HG03442 (cell line): ENCODE measurements at regions not wholly inside any gene's neighbourhood (a gene's known extent, or its start where the extent isn't known, plus 50 kb on each side); places are given as distances from the start of the nearest gene placed in this dataset.
"Not testable (repeated sequence)": the region's sequence is repeated elsewhere in the genome, so short reads cannot be mapped to it uniquely, and the experiment has no call there.

Source experiments
- ATAC-seq: cut with Tn5 transposase; IDR thresholded peaks from one replicate; pipeline ENCODE4 v1.9.1; 2021; ENCODE audit warnings: mild to moderate bottlenecking, moderate library complexity; ENCODE audit not compliant: unreplicated experiment

- no peak for ATAC-seq
Observed at GRCh38 chr5:101103874-101104273, 200.8 kb upstream of the ST8SIA4 start.

- no peak for ATAC-seq
Observed at GRCh38 chr5:101102506-101102905, 199.4 kb upstream of the ST8SIA4 start.

GRCh38 chr5:101091902-101092301, 188.8 kb upstream of the ST8SIA4 start:
- no peak for ATAC-seq

- ATAC-seq: no peak
Observed at GRCh38 chr5:101084353-101084752, 181.3 kb upstream of the ST8SIA4 start.

GRCh38 chr5:101080462-101081240, 177.6 kb upstream of the ST8SIA4 start:
- no peak for ATAC-seq

- ATAC-seq: no peak
Observed at GRCh38 chr5:101068298-101068697, 165.2 kb upstream of the ST8SIA4 start.

GRCh38 chr5:101067429-101067828, 164.3 kb upstream of the ST8SIA4 start:
- no peak for ATAC-seq

GRCh38 chr5:101062902-101063301, 159.8 kb upstream of the ST8SIA4 start:
- ATAC-seq: no peak

GRCh38 chr5:101047181-101047580, 144.1 kb upstream of the ST8SIA4 start:
- peak; percentile 66 for ATAC-seq

- no peak for ATAC-seq
Observed at GRCh38 chr5:101045689-101046088, 142.6 kb upstream of the ST8SIA4 start.

- ATAC-seq: not testable (repeated sequence)
Observed at GRCh38 chr5:101040002-101040401, 136.9 kb upstream of the ST8SIA4 start.

GRCh38 chr5:101036778-101037177, 133.7 kb upstream of the ST8SIA4 start:
- no peak for ATAC-seq

GRCh38 chr5:101035425-101035824, 132.3 kb upstream of the ST8SIA4 start:
- ATAC-seq: no peak

GRCh38 chr5:101024299-101024698, 121.2 kb upstream of the ST8SIA4 start:
- ATAC-seq: peak; percentile 76

- no peak for ATAC-seq
Observed at GRCh38 chr5:101018299-101018698, 115.2 kb upstream of the ST8SIA4 start.

GRCh38 chr5:101012880-101013279, 109.8 kb upstream of the ST8SIA4 start:
- ATAC-seq: no peak

- peak; percentile 90 for ATAC-seq
Observed at GRCh38 chr5:101009758-101010519, 106.9 kb upstream of the ST8SIA4 start.

GRCh38 chr5:100992354-100992753, 89.3 kb upstream of the ST8SIA4 start:
- no peak for ATAC-seq

GRCh38 chr5:100983601-100984000, 80.5 kb upstream of the ST8SIA4 start:
- ATAC-seq: not testable (repeated sequence)

- no peak for ATAC-seq
Observed at GRCh38 chr5:100974082-100974481, 71.0 kb upstream of the ST8SIA4 start.

- no peak for ATAC-seq
Observed at GRCh38 chr5:100970646-100971255, 67.7 kb upstream of the ST8SIA4 start.

GRCh38 chr5:100965291-100965690, 62.2 kb upstream of the ST8SIA4 start:
- no peak for ATAC-seq
